Peyer's patch (tissue), 4 donors: ENCODE measurements at regions not wholly inside any gene's neighbourhood (a gene's known extent, or its start where the extent isn't known, plus 50 kb on each side); places are given as distances from the start of the nearest gene placed in this dataset.

Experiments used
- DNase-seq, 3 donors: peaks; one replicate each; pipeline ENCODE4 v3.0.0-alpha.2; 2017 to 2019
- H3K27ac ChIP-seq, 4 donors: fragments of 200-600 bp; sonication (generic); one replicate each; pipeline ENCODE4 v1.5.1; 2016 to 2019
- H3K27me3 ChIP-seq, 2 donors: fragments of 200-600 bp; sonication (generic); one replicate each; pipeline ENCODE4 v1.5.1; 2019
- H3K36me3 ChIP-seq, 3 donors: fragments of 200-600 bp; sonication (generic); one replicate each; pipeline ENCODE4 v1.5.1; 2016 to 2019
- H3K4me1 ChIP-seq, 4 donors: fragments of 200-600 bp; sonication (generic); one replicate each; pipeline ENCODE4 v1.5.1; 2016 to 2019
- H3K4me3 ChIP-seq, 4 donors: fragments of 200-600 bp; sonication (generic); 1 replicate in 3 of 4; 2 replicates in 1 of 4; pipeline ENCODE4 v1.5.1; 2016 to 2019; ENCODE audit warnings: mild to moderate bottlenecking in 1 of 4
- H3K9me3 ChIP-seq, 4 donors: fragments of 200-600 bp; sonication (generic); one replicate each; pipeline ENCODE4 v1.5.1; 2016 to 2019; ENCODE audit warnings: mild to moderate bottlenecking in 1 of 4
- POLR2A ChIP-seq, 2 donors: fragments of 450-650 bp; IDR thresholded peaks; one replicate each; pipeline ENCODE4 v1.5.1; 2017; ENCODE audit warnings: antibody characterized with exemption in 2 of 2, mild to moderate bottlenecking in 2 of 2, moderate library complexity in 2 of 2
- TF ChIP-seq, protein P1 (sequence below), 6 experiments: fragments of 450-650 bp in 4 of 6; fragments of 200-600 bp in 2 of 6; sonication (generic) in 1 of 6; IDR thresholded peaks; one replicate each; pipeline ENCODE4 v1.5.1; 2017 to 2019; ENCODE audit warnings: antibody characterized with exemption in 6 of 6, mild to moderate bottlenecking in 3 of 6, moderate library complexity in 1 of 6

DNA sequence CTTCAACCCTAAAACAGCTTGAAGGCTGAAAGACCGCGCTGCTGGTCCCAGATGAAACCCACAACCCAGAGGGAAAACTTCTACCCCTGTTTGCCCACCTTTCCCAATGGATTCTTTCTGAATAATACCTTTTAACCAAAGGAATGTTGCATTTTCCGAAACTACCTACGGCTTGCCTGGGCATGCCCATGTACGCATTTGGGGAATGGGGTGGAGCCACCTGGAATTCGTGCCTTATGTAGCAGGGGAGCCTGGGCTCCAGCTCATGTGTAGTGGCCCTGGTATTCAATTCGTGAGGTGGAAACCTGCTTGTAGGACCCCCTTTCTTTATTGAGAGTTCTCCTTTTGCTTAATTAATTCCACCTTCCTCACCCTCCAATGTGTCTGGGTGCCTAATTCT lies 256.6 kb upstream of the RGS18 start:
- DNase-seq = no peak
- no peak overlapping the region for H3K27ac ChIP-seq
- H3K9me3 ChIP-seq = no peaks in the 10 kb centered on the region
- H3K4me3 ChIP-seq = no peak overlapping the region
- no peaks in the 10 kb centered on the region for H3K27me3 ChIP-seq
- no peak for TF ChIP-seq POLR2A (IDR thresholded peaks at IDR 0.05)
- TF ChIP-seq, protein P1, sequence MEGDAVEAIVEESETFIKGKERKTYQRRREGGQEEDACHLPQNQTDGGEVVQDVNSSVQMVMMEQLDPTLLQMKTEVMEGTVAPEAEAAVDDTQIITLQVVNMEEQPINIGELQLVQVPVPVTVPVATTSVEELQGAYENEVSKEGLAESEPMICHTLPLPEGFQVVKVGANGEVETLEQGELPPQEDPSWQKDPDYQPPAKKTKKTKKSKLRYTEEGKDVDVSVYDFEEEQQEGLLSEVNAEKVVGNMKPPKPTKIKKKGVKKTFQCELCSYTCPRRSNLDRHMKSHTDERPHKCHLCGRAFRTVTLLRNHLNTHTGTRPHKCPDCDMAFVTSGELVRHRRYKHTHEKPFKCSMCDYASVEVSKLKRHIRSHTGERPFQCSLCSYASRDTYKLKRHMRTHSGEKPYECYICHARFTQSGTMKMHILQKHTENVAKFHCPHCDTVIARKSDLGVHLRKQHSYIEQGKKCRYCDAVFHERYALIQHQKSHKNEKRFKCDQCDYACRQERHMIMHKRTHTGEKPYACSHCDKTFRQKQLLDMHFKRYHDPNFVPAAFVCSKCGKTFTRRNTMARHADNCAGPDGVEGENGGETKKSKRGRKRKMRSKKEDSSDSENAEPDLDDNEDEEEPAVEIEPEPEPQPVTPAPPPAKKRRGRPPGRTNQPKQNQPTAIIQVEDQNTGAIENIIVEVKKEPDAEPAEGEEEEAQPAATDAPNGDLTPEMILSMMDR (IDR thresholded peaks at IDR 0.05) = no peak
- H3K36me3 ChIP-seq = no peaks in the 10 kb centered on the region
- no peaks in the 10 kb centered on the region for H3K4me1 ChIP-seq

DNA sequence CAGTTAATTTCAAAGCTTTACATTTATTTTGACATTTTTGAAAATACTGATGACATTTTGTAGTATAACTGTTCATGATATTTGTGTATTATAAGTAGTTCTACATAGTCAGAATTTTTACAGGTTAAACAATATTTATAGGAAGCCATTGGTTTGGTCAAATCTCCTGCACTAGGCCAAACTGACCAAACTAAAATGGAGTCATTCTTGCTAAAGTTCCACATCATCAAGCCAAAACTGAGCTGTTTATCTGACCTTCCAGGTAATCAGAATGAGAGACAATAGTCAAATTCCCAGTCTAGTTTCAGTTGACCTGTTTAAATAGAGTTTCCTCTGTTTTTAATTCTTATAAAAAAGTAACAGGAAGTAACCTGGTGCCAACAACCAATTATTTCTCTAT lies 253.3 kb upstream of the RGS18 start:
- Histone ChIP-seq H3K27ac (no peak overlapping the region), H3K27me3 (no peaks in the 10 kb centered on the region), H3K4me3 (no peak overlapping the region), H3K9me3 (no peaks in the 10 kb centered on the region), H3K36me3 (no peaks in the 10 kb centered on the region), H3K4me1 (no peaks in the 10 kb centered on the region)
- no peak for TF ChIP-seq POLR2A (IDR thresholded peaks at IDR 0.05)
- TF ChIP-seq, protein P1 (IDR thresholded peaks at IDR 0.05) = no peak
- no peak for DNase-seq

DNA sequence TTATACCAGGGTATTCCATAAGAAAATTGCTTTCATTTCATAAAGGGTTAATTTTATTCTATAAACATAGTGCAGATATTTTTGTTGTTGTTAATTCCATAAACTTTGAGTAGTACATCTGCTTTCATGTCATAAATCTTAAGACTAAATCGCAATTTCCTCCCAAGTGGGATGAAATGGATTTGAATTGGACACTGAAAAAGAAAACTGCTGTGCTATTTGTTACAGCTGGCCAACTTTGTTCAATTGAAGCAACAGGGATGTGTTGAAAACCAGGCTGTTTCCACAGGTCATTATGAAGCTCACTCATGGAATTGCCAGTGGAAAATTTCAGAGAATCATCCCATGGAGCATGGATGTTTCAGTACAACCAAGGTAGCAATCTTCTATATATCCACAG lies 252.5 kb upstream of the RGS18 start:
- Histone ChIP-seq H3K27me3 (no peaks in the 10 kb centered on the region), H3K4me3 (no peak overlapping the region), H3K27ac (no peak overlapping the region), H3K4me1 (no peaks in the 10 kb centered on the region), H3K36me3 (no peaks in the 10 kb centered on the region), H3K9me3 (no peaks in the 10 kb centered on the region)
- no peak for DNase-seq
- TF ChIP-seq, protein P1 (IDR thresholded peaks at IDR 0.05) = no peak
- no peak for TF ChIP-seq POLR2A (IDR thresholded peaks at IDR 0.05)

DNA sequence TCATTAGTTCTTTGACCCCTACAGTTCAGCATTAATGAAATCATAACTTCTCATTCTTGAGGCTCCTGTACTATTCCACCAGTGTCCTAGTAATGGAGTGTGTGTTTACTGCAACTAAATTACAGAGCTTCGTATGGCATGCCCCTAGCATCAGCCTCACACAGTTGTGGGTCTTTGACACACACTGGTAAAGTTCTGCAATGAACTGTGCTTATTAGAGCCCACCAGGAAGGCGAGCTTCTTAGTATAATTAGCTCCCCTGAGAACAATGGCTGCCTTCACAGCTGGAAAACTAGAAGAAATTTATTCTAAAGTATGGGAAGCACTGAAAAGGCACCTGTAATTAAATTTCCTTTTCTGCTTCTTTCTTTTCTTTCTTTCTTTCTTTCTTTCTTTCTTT lies 251.1 kb upstream of the RGS18 start:
- no peaks in the 10 kb centered on the region for H3K36me3 ChIP-seq
- H3K4me3 ChIP-seq = no peak overlapping the region
- H3K4me1 ChIP-seq = no peaks in the 10 kb centered on the region
- H3K9me3 ChIP-seq = no peaks in the 10 kb centered on the region
- no peaks in the 10 kb centered on the region for H3K27me3 ChIP-seq
- H3K27ac ChIP-seq = no peak overlapping the region
- DNase-seq = no peak
- TF ChIP-seq POLR2A (IDR thresholded peaks at IDR 0.05) = no peak
- TF ChIP-seq, protein P1 (IDR thresholded peaks at IDR 0.05) = no peak

- TF ChIP-seq POLR2A (IDR thresholded peaks at IDR 0.05) = no peak
- TF ChIP-seq, protein P1 (IDR thresholded peaks at IDR 0.05) = no peak
Observed at GRCh38 chr1:191910245-191910644, 248.0 kb upstream of the RGS18 start.

DNA sequence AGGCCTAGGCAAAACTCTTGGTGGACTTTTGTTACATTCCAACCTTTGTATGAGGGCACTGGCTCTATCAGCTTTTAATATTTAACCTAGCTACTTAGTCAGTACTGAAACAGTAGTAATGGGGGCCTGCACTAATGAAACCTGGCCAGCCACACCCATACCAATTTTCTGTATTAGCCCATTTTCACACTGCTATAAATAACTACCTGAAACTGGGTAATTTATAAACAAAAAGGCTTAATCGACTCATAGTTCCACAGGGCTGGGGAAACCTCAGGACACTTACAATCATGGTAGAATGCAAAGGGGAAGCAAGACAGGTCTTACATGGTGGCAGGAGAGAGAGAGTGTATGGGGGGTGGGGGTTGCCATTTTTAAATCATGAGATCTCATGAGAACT lies 245.7 kb upstream of the RGS18 start:
- no peaks in the 10 kb centered on the region for H3K36me3 ChIP-seq
- no peaks in the 10 kb centered on the region for H3K27me3 ChIP-seq
- no peak for TF ChIP-seq POLR2A (IDR thresholded peaks at IDR 0.05)
- TF ChIP-seq, protein P1 (IDR thresholded peaks at IDR 0.05) = no peak
- no peak overlapping the region for H3K27ac ChIP-seq
- DNase-seq = no peak
- no peaks in the 10 kb centered on the region for H3K9me3 ChIP-seq
- H3K4me1 ChIP-seq = no peaks in the 10 kb centered on the region
- no peak overlapping the region for H3K4me3 ChIP-seq

More at GRCh38 chr1:191910245-191910644, 248.0 kb upstream of the RGS18 start:
- Histone ChIP-seq H3K4me1 (no peaks in the 10 kb centered on the region), H3K9me3 (no peaks in the 10 kb centered on the region), H3K27me3 (no peaks in the 10 kb centered on the region), H3K36me3 (no peaks in the 10 kb centered on the region), H3K27ac (no peak overlapping the region), H3K4me3 (no peak overlapping the region)
- no peak for DNase-seq
